OCI-LY7 (cell line): ENCODE measurements at regions not wholly inside any gene's neighbourhood (a gene's known extent, or its start where the extent isn't known, plus 50 kb on each side); places are given as distances from the start of the nearest gene placed in this dataset.

Experiments
- EZH2phosphoT487 ChIP-seq: fragments of 200-600 bp; sonication (generic); IDR thresholded peaks from 2 replicates; pipeline ENCODE4 v1.6.1; 2018; ENCODE audit warnings: low read depth, borderline replicate concordance, mild to moderate bottlenecking, mixed run types, antibody characterized with exemption, low read length, moderate library complexity, mixed read lengths
- TF ChIP-seq, protein P1 (sequence below): fragments of 200-600 bp; sonication (generic); conservative IDR thresholded peaks from 2 replicates; pipeline ENCODE4 v1.5.1; 2014; ENCODE audit warnings: mild to moderate bottlenecking, antibody characterized with exemption, low read length, moderate library complexity, mixed read lengths

DNA sequence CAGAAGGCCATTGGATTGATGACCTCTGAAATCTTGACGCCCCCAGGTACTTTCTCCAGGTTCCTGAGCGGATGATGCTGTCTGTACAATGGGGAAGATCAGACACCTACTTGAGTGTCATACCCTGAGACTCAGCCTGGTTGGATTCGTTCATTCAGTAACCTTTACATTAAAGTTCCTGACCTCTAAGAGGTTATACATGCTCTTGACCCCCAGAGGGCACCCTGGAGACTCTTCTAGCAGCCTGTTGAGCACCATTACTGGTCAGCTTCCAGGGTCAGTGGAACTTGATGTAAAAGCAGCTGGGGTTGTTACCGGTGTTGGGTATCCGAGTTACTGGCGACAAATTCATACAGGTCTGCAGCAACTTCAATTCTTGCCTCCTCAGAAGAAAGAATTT lies 114.3 kb upstream of the ZNF678 start:
- TF ChIP-seq, protein P1, sequence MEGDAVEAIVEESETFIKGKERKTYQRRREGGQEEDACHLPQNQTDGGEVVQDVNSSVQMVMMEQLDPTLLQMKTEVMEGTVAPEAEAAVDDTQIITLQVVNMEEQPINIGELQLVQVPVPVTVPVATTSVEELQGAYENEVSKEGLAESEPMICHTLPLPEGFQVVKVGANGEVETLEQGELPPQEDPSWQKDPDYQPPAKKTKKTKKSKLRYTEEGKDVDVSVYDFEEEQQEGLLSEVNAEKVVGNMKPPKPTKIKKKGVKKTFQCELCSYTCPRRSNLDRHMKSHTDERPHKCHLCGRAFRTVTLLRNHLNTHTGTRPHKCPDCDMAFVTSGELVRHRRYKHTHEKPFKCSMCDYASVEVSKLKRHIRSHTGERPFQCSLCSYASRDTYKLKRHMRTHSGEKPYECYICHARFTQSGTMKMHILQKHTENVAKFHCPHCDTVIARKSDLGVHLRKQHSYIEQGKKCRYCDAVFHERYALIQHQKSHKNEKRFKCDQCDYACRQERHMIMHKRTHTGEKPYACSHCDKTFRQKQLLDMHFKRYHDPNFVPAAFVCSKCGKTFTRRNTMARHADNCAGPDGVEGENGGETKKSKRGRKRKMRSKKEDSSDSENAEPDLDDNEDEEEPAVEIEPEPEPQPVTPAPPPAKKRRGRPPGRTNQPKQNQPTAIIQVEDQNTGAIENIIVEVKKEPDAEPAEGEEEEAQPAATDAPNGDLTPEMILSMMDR: peak; percentile 73
- TF ChIP-seq EZH2phosphoT487: no peak
